Ishikawa (cell line): ENCODE measurements at regions not wholly inside any gene's neighbourhood (a gene's known extent, or its start where the extent isn't known, plus 50 kb on each side); places are given as distances from the start of the nearest gene placed in this dataset.

Source experiments
- CEBPB ChIP-seq: IDR thresholded peaks from 2 replicates; pipeline ENCODE4 v1.6.1; 2012
- FOXM1 ChIP-seq: IDR thresholded peaks from 2 replicates; pipeline ENCODE4 v1.6.1; 2012; ENCODE audit warnings: low read depth, borderline replicate concordance
- NFIC ChIP-seq: IDR thresholded peaks from 2 replicates; pipeline ENCODE4 v1.6.1; 2012
- YY1 ChIP-seq: IDR thresholded peaks from 2 replicates; pipeline ENCODE4 v1.6.1; 2012; ENCODE audit warnings: low read depth

GRCh38 chr4:36477861-36478260 lies 196.4 kb downstream of the DTHD1 start:
- no peak for TF ChIP-seq FOXM1
- no peak for TF ChIP-seq YY1
- no peak for TF ChIP-seq NFIC
- TF ChIP-seq CEBPB = no peak
